DMS 273 treated with DMSO at 0.1 percent for 48 hours (cell line): ENCODE measurements at regions not wholly inside any gene's neighbourhood (a gene's known extent, or its start where the extent isn't known, plus 50 kb on each side); places are given as distances from the start of the nearest gene placed in this dataset.

Experiments used
- DNase-seq: peaks from one replicate; lab custom pipeline; 2025; lab: John Stamatoyannopoulos, UW

DNA sequence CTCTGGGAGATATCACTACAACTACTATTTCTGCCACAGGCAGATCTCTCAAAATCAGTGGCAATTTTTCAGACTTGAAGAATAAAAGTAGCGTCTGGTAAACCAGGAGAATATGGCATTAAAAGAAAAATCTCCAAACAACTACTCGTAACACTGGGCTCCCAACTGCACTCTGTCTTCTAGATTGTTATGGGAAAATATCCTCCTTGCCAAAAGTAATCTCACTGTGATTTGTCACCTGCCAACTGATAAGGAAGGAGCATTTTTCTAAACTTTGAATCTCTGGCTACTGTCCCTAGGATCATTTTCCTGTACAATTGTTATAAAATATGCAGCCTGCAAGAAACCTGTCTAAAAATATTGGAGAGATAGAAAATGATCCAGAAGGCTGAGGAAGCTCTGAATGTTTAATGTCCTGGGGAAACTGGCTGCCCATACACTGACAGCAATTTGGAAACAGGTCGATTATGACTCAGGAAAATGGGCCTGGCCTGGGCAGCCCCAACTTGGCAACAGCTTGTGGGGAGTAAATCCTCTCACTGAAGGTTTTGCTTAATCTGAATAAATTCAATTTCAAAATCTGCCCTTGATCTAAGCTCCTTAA, 90.5 kb upstream of the DBX1 start:
- no peak for DNase-seq

DNA sequence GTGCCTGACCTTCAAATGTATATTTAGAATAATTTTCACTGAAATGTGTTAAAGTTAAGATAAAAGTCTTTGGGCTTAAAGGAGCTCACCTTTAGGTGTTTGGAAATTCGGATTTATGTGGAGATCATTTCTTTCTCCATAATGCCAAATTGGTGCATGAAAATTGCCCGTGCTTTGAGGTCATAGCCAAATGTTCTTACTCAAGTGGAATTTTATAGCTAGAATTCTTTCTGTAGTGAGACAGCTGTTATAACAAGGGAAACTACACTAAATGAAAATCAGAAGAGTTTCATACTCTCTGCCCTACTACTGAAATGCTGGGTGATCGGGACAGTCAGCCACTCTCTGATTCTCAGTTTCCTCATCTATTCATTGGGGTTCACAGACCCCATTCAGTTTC, 89.5 kb upstream of the DBX1 start:
- DNase-seq: no peak

- DNase-seq: peak; percentile 22
Measured at GRCh38 chr11:20249378-20249777, 89.1 kb upstream of the DBX1 start.

DNA sequence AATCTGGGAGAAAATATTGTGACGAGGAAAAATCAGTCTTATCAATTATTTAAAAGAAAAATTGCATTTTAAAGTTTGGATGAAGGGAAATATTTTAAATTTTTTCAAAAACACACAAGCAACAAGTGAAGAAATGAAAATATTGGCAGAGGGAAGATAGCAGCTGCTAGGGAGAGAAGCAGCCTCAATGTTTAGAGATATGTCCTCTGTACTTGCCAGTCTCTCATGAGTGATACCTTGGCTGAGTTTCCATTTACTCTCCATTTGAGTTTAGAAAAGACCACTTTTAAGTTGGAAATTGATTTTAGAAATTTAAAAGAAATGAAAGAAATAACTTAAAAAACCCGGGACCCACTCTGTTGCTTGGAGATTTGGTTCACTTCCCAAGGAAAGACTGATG, 88.6 kb upstream of the DBX1 start:
- DNase-seq: no peak

GRCh38 chr11:20248121-20248772, 88.0 kb upstream of the DBX1 start:
- no peak for DNase-seq

- no peak for DNase-seq
Measured at GRCh38 chr11:20247591-20248007, 87.3 kb upstream of the DBX1 start.

DNA sequence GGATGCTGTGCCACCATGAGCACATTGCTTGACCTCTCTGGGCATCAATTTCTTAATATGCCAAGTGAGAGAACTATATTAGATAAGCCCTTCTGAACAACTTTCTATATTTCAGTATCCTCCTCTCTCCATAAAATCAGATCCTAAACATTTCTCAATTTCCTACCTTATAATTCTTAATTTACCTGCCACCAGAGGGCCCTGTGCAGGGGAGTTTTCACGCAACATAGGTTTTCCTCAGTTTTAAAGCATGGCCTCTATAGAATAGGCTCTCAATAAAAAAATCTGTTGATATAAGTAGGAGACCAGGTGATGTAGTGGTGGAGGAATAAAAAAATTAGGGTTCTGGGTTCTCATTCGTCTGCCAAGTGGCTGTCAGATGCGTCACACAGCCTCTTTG, 83.7 kb upstream of the DBX1 start:
- no peak for DNase-seq

DNA sequence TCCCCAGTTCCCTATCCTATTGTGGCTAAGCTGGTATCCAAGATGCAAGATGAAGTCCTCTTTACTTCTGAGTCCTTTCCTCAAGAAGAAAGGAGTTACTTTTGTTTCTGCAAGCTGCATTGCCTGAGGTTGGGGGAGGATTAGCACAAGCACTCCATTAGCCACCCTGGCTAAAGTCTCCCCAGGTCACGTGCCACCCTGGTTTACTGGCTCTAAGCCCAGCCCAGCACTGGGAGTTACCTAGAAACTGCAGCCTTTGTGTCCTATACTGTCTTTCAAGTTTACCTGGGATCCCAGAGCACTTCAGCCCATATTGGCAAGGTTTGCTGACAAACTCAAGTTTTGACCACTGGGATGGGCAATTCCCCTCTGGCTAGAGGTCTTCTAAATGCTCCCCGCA, 78.4 kb upstream of the DBX1 start:
- DNase-seq: no peak

GRCh38 chr11:20235164-20235563, 74.9 kb upstream of the DBX1 start:
- DNase-seq: no peak

DNA sequence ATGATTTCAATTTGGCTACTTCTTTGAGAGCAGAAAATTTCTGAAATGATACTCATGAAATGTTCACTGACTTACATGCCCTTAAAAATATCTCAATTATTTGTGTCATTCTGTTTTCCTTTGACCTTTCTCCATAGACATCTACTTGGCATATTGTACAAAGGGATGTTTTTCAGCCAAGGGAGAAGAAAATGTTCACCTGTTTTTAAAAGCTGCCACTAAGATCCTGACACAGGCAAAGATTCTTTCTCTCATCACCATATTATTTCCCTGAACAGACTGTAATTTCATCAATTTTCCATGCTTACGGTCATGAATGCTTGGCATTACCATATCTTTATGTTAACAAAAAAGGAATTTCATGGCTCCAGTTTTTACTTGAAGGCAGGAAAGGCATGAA, 67.4 kb upstream of the DBX1 start:
- no peak for DNase-seq

DNA sequence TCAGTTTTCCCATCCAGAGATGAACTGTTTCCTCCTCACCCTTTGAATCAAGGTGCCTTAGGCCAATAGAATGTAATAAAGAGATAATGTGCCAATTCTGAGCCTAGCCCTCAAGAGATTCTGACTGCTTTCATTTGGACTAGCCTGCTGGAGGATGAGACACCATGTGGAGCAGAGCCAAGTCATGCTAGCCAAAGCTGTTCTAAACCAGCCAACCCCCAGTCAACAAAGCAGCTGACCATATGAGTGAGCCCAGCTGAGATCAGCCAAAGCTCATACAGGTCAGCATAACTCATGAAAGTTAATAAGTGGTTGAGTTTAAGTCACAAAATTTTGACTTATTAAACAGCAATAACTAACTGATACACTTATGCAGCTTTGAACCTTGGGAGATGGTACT, 66.7 kb upstream of the DBX1 start:
- no peak for DNase-seq

DNA sequence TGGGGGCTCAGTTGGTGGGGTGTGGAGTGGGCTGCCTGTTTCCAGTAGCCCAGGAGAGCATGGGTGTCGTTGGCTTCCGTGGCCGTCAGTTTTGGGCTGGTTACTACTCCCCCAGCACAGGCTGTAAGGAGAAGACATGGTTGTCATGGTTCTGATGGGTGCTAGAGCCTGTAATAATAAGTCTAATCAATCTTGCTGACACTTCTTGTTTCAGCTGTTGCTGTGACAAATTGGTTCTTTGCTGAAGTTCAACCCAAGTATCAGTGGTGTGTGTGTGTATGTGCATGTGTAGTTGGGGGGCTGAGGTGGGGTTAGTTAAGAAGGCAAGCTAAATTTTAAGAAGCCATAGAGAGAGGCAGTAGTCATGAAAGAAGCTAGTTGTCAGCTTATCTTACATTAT, 61.3 kb upstream of the DBX1 start:
- DNase-seq: no peak

DNA sequence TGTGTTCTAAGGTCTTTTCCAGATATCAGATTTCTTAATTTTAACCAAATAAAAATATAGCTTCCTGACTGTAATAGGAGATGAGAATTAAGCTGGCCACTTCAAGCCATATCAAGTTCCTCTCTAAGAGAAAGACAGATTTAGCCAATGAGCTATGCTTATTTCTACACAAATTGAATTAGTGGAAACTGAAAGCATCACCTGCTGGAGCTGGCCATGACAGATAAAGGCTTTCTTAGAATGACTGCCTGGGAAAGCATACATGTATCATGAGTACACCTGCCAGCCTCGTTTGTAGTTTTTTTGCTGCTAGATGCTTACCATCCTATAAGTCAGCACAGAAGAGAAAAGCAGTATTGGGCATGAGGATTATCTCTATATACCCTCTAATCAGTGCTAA, 53.5 kb upstream of the DBX1 start:
- no peak for DNase-seq

GRCh38 chr11:20211691-20212090, 51.4 kb upstream of the DBX1 start:
- DNase-seq: no peak
